HK-2 (cell line): ENCODE measurements at regions not wholly inside any gene's neighbourhood (a gene's known extent, or its start where the extent isn't known, plus 50 kb on each side); places are given as distances from the start of the nearest gene placed in this dataset.

Source experiments
- DNase-seq: peaks from one replicate; pipeline ENCODE4 v3.0.0-alpha.2; 2018; ENCODE audit not compliant: unreplicated experiment

- no peak for DNase-seq
These were observed 700.6 kb upstream of the ARRDC4 start for GRCh38 chr15:97259943-97260342.

- DNase-seq = no peak
These were observed 659.3 kb upstream of the ARRDC4 start for GRCh38 chr15:97301166-97301565.

GRCh38 chr15:97316362-97316761, 644.1 kb upstream of the ARRDC4 start:
- DNase-seq = no peak

- DNase-seq = no peak
These were observed 643.3 kb upstream of the ARRDC4 start for GRCh38 chr15:97317163-97317562.

- DNase-seq = no peak
These were observed 641.2 kb upstream of the ARRDC4 start for GRCh38 chr15:97319291-97319690.

DNA sequence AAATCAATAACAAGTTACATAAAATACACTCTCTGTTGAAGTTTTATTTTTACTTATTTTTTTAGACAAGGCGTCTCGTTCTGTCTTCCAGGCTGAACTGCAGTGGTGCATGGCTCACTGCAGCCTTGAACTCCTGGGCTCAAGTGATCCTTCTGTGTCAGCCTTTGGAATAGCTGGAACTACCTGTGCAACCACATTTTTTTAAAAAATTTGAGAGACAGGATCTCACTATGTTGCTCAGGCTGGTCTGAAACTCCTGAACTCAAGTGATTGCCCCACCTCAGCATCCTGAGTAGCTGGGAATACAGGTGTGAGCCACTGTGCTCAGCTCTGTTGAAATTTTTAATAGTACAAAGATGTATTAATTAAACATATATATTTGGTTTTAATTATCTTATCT, 614.3 kb upstream of the ARRDC4 start:
- no peak for DNase-seq

- no peak for DNase-seq
These were observed 609.7 kb upstream of the ARRDC4 start for GRCh38 chr15:97350813-97351212.

- no peak for DNase-seq
These were observed 577.0 kb upstream of the ARRDC4 start for GRCh38 chr15:97383516-97383915.

DNA sequence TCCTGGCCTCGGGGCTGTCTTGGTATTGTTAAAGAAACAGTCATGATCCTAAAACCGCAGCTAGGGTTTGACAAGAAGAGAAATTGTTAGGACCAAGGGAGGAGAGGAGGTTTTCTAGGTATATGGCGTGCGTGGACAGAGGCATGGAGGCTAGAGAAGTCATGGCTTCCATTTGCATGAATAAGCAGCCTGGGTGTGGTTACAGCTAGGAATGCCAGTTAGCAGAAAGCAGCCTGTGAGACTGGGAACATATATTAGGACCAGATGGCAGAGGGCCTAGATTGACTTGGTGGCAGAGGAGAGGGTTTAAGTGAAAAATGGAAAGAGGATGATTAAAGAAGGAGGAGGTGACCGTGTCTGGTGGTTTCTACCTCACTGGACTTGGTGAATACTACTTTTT, 573.6 kb upstream of the ARRDC4 start:
- no peak for DNase-seq

DNA sequence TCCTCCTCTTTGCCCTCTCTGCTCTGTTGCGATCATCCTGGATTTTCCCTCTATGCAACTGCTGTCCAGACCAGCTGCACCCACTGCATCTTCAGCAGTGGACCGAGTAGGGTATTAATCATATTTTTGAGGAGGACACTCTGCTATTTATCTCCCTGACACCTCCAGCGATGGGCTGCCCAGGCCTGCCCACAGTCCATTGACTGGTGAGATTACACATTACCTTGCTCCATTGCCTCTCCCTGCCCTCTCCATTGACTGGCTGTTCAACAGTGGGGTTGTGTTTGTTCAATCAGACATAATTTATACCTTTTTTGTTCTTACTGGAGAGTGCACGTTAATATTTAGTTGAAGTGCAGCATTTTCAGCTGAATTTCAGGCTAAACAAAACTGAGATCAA, 559.3 kb upstream of the ARRDC4 start:
- no peak for DNase-seq

DNA sequence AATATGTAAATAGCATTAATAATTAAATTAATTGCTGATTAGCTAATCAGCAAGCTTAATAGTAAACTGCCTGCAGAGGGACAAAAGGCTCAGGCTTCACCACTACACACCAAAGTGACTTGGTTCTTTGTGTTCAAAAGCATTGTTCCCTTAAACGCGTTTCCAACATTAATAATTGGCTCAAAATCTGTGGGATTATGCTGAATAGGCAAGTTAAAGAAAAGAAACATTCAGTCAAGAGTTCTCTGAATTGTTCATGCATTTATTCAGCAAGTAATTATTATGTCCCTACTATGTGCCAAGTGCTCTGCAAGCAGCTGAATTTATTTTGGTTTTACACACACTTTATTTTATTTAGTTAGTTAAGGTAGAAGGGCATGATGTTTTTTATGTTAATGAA, 558.5 kb upstream of the ARRDC4 start:
- DNase-seq = no peak

DNA sequence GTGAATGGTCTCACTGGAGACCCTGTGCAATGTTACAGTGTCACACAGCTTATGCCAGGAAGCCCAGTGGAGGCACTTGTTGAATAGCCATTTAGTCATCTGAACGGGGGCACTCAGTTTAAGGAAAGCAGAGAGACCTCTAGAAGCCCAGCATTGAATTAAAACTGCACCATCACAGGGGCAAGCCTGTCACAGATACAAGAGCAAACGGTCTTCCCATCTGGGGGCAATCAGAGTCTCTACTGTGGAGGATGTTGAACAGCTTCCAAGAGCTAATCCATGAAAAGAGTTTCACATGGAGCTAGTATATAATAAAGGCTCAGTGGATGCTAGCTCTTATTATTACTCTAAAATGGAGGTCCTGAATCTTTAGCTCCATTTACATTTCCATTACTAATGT, 553.7 kb upstream of the ARRDC4 start:
- no peak for DNase-seq

- DNase-seq = no peak
These were observed 549.5 kb upstream of the ARRDC4 start for GRCh38 chr15:97410897-97411575.

DNA sequence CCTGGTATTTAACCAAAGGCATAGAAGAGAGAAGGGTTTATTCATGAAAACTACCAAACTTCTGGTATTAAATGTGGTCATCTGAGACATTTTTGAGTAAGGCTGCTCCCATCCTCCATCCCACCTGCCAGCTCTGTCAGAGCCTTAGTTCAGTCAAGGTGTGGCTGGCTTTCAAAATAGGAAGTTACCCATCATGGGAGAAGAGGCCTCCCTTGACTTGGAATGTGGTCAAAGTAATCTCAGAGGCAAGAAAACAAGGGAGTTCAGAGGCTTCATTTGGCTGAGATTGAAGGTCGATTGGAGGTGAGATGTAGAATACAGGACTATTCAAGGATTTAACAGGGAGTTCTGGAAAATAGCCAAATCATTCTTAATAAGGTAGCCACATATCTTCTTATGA, 540.4 kb upstream of the ARRDC4 start:
- no peak for DNase-seq

DNA sequence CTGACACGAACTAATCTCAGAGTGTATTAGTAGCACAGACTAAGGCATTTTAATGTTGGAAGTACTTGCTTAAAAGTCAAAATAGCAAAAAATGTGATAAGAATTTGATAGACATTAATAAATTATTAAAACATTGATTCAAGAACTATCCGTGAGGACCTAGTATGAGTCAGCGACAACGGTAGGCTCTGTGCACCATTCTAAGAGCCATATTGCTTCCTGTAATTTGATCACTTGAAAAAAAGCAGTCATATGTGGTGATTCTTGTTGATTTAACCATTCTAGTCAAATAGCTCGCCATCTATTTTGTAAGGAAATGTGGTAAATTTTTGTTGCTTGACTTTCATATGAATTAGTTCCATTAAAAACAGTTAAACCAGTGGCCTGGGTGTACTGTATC, 534.9 kb upstream of the ARRDC4 start:
- DNase-seq = no peak

GRCh38 chr15:97443101-97443500, 517.4 kb upstream of the ARRDC4 start:
- no peak for DNase-seq

GRCh38 chr15:97446138-97446537, 514.4 kb upstream of the ARRDC4 start:
- DNase-seq = no peak

DNA sequence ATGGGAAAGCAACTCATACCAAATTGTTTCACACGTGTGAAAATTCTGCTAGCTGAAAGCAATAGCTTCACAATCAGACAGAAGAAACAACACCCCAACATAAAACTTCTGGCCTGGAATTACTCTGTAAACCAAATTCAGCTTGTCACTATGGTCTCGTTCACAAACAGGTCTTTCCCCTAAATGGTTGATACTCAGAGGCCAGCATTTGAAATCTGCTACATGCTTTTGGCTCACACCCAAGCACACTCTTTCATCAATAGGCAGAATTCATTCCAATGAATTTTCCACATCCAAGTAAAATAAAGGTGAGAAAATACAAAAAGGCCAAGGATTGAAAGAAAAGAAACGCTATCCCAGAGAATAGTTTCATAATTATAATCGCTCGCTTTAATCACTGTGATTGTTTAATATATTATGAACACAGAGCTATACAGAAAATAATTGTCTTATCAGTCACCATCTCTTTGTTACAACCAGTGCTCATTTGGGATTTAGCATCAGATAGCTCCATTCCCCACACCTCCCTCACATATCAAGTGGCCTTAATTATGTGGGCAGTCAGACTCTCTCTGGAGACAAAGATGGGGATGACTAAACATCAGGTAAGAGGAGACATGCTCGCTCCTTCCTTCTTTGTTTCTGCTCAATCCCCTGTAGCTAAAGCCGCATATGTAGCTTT, 503.8 kb upstream of the ARRDC4 start:
- DNase-seq = no peak

GRCh38 chr15:97457203-97457847, 503.2 kb upstream of the ARRDC4 start:
- no peak for DNase-seq

- no peak for DNase-seq
These were observed 500.7 kb upstream of the ARRDC4 start for GRCh38 chr15:97459771-97460170.

- no peak for DNase-seq
These were observed 499.3 kb upstream of the ARRDC4 start for GRCh38 chr15:97461226-97461625.

- DNase-seq = no peak
These were observed 496.8 kb upstream of the ARRDC4 start for GRCh38 chr15:97463696-97464095.

DNA sequence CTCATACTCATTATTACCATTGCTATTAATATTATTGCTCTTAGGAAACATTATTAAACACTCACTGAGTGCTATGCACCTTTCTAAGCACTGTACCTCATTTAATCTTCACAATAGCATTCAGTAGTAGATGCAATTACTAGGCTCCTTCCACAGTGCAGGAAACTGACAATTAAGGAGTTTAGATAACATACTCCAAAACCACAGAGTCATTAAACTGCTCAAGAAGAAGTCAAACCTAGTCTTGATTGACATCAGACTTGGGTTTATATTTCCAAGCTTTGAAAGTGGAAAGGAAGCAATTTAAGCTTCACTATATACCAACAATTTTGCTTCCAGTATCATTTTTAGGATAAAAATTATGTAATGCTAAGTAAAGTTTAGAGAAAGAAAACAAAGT, 490.1 kb upstream of the ARRDC4 start:
- DNase-seq = no peak
